OCI-LY7 (cell line): ENCODE measurements at regions not wholly inside any gene's neighbourhood (a gene's known extent, or its start where the extent isn't known, plus 50 kb on each side); places are given as distances from the start of the nearest gene placed in this dataset.

ENCODE experiments used
- CTCF ChIP-seq: fragments of 200-600 bp; sonication (generic); conservative IDR thresholded peaks from 2 replicates; pipeline ENCODE4 v1.5.1; 2014; ENCODE audit warnings: mild to moderate bottlenecking, antibody characterized with exemption, low read length, moderate library complexity, mixed read lengths
- EZH2phosphoT487 ChIP-seq: fragments of 200-600 bp; sonication (generic); IDR thresholded peaks from 2 replicates; pipeline ENCODE4 v1.6.1; 2018; ENCODE audit warnings: low read depth, borderline replicate concordance, mild to moderate bottlenecking, mixed run types, antibody characterized with exemption, low read length, moderate library complexity, mixed read lengths

- TF ChIP-seq CTCF (no peak), EZH2phosphoT487 (no peak)
Observed at GRCh38 chr12:42862055-42862454, 272.5 kb upstream of the PRICKLE1 start.
